ENCODE measurements at regions not wholly inside any gene's neighbourhood (a gene's known extent, or its start where the extent isn't known, plus 50 kb on each side); places are given as distances from the start of the nearest gene placed in this dataset.

- TF ChIP-seq CTCF (IDR thresholded peaks at IDR 0.05; ENCODE audit: low read length) = no peak
- no peak for TF ChIP-seq EZH2phosphoT487 (IDR thresholded peaks at IDR 0.05; ENCODE audit: low read length)
- TF ChIP-seq EZH2 (optimal IDR thresholded peaks at IDR 0.05; ENCODE audit: low read depth, low read length) = no peak
Observed at GRCh38 chr6:19632786-19633185, 204.4 kb upstream of the ID4 start.

Measured in MM.1S (cell line).